ENCODE measurements at regions not wholly inside any gene's neighbourhood (a gene's known extent, or its start where the extent isn't known, plus 50 kb on each side); places are given as distances from the start of the nearest gene placed in this dataset.

DNA sequence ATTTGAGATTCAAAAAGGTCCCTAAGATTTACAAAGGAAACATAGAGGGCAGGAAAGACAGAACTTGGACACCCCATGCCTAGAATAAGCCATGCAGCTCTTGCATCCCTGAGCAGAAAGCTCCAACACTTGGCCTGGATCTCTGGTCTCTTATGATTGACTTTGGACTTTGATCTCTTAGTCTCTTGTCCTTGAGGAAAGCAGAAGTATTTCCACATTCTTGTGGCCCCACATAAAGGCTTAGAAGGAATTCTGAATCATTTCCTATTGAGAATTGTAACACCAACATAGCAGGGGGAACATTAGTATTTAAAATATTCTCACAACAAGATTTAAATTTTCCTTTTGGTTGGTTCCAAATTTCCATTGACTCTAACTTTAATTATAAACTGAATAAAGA, 283.7 kb upstream of the PRKD1 start:
- no peak for ATAC-seq
- Histone ChIP-seq H3K9me3 (no peaks in the 10 kb centered on the region), H3K27me3 (no peaks in the 10 kb centered on the region), H3K27ac (no peak overlapping the region), H3K36me3 (no peaks in the 10 kb centered on the region), H3K4me3 (no peak overlapping the region), H3K4me1 (no peaks in the 10 kb centered on the region)
- intact Hi-C loops (cut with DNase I), result loop anchor here in 1 of 2 donors (10.0 kb wide), 1 partner anchor 667 kb away; no protein-coding TSS in a partner anchor
- TF ChIP-seq, protein P1, sequence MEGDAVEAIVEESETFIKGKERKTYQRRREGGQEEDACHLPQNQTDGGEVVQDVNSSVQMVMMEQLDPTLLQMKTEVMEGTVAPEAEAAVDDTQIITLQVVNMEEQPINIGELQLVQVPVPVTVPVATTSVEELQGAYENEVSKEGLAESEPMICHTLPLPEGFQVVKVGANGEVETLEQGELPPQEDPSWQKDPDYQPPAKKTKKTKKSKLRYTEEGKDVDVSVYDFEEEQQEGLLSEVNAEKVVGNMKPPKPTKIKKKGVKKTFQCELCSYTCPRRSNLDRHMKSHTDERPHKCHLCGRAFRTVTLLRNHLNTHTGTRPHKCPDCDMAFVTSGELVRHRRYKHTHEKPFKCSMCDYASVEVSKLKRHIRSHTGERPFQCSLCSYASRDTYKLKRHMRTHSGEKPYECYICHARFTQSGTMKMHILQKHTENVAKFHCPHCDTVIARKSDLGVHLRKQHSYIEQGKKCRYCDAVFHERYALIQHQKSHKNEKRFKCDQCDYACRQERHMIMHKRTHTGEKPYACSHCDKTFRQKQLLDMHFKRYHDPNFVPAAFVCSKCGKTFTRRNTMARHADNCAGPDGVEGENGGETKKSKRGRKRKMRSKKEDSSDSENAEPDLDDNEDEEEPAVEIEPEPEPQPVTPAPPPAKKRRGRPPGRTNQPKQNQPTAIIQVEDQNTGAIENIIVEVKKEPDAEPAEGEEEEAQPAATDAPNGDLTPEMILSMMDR (IDR thresholded peaks at IDR 0.05), result no peak
- no peak for DNase-seq

GRCh38 chr14:30214014-30214413, 286.4 kb upstream of the PRKD1 start:
- DNase-seq (no peak), ATAC-seq (no peak)
- Histone ChIP-seq H3K4me3 (no peak overlapping the region), H3K27me3 (no peaks in the 10 kb centered on the region), H3K9me3 (no peaks in the 10 kb centered on the region), H3K36me3 (no peaks in the 10 kb centered on the region), H3K4me1 (no peaks in the 10 kb centered on the region), H3K27ac (no peak overlapping the region)
- intact Hi-C loops (cut with DNase I), result loop anchor here in 1 of 2 donors (10.0 kb wide), 1 partner anchor 669 kb away; no protein-coding TSS in a partner anchor
- TF ChIP-seq, protein P1 (IDR thresholded peaks at IDR 0.05), result no peak

- Histone ChIP-seq H3K27ac (no peak overlapping the region), H3K27me3 (no peaks in the 10 kb centered on the region), H3K4me3 (no peak overlapping the region), H3K4me1 (no peaks in the 10 kb centered on the region), H3K9me3 (no peaks in the 10 kb centered on the region), H3K36me3 (no peaks in the 10 kb centered on the region)
- DNase-seq, result peak in 2 of 4 donors; percentile 29 to 55
- intact Hi-C loops (cut with DNase I), result loop anchor here in 1 of 2 donors (10.0 kb wide), 1 partner anchor 670 kb away; no protein-coding TSS in a partner anchor
- TF ChIP-seq, protein P1 (IDR thresholded peaks at IDR 0.05), result peak; percentile 27 to 56
- ATAC-seq, result peak; percentile 79
Measured at GRCh38 chr14:30214461-30215090, 286.9 kb upstream of the PRKD1 start.

- H3K27me3 ChIP-seq, result no peaks in the 10 kb centered on the region
- H3K9me3 ChIP-seq, result no peaks in the 10 kb centered on the region
- intact Hi-C loops (cut with DNase I), result loop anchor here in 1 of 2 donors (10.0 kb wide), 1 partner anchor 674 kb away; no protein-coding TSS in a partner anchor
- no peak overlapping the region for H3K27ac ChIP-seq
- DNase-seq (no peak), ATAC-seq (no peak)
- H3K36me3 ChIP-seq, result no peaks in the 10 kb centered on the region
- H3K4me3 ChIP-seq, result no peak overlapping the region
- H3K4me1 ChIP-seq, result no peaks in the 10 kb centered on the region
- TF ChIP-seq, protein P1 (IDR thresholded peaks at IDR 0.05), result no peak
Measured at GRCh38 chr14:30218907-30219306, 291.3 kb upstream of the PRKD1 start.

DNA sequence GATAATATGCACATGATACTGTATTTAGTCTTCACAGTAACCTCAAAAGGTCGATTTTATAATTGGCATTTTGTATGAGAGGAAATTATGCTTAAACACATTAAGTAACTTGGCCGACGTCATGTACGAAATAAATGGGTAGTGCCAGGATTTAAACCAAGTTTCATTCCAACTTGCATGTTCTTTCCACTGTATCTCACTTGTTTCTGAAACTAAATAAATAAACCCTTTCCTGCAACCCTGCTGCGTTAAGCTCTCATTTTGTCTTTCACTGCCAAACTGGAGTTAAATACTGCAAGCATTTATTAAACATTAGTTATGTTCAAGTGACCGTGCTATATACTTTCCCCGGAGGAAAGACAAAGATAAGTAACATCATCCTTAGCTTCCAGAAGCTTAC, 293.9 kb upstream of the PRKD1 start:
- H3K36me3 ChIP-seq, result no peaks in the 10 kb centered on the region
- TF ChIP-seq, protein P1 (IDR thresholded peaks at IDR 0.05), result no peak
- no peaks in the 10 kb centered on the region for H3K4me1 ChIP-seq
- H3K27ac ChIP-seq, result no peak overlapping the region
- intact Hi-C loops (cut with DNase I), result no loop called here
- ATAC-seq (no peak), DNase-seq (no peak)
- H3K27me3 ChIP-seq, result no peaks in the 10 kb centered on the region
- no peaks in the 10 kb centered on the region for H3K9me3 ChIP-seq
- H3K4me3 ChIP-seq, result no peak overlapping the region

Data from left lung (tissue), 4 donors.